B cell (primary cell): ENCODE measurements at regions not wholly inside any gene's neighbourhood (a gene's known extent, or its start where the extent isn't known, plus 50 kb on each side); places are given as distances from the start of the nearest gene placed in this dataset.

ENCODE experiments used
- ATAC-seq: fragments of 200-7000 bp; cut with Tn5 transposase; one replicate; pipeline ENCODE4 v1.10.0; 2021; ENCODE audit warnings: low read depth, mild to moderate bottlenecking, moderate number of reproducible peaks, moderate library complexity
- CTCF ChIA-PET: fragments of 350-600 bp; sonication (Branson Sonifier 250); formaldehyde crosslinking; loops from one replicate; lab custom pipeline; 2021; ENCODE audit warnings: antibody characterized with exemption, inconsistent platforms; lab: Charles Lee
- POLR2A ChIA-PET: fragments of 350-600 bp; sonication (Branson Sonifier 250); formaldehyde crosslinking; loops from one replicate; lab custom pipeline; 2021; ENCODE audit warnings: antibody characterized with exemption; lab: Charles Lee
- DNase-seq: peaks from one replicate; pipeline ENCODE4 v3.0.0; 2013
- H2AFZ ChIP-seq: 2 replicates; pipeline ENCODE4 v1.6.1; 2012; ENCODE audit warnings: mild to moderate bottlenecking, low read depth, low read length; ENCODE audit not compliant: insufficient read depth, poor library complexity, severe bottlenecking
- H3K27ac ChIP-seq, 2 donors: 1 replicate in 1 of 2; 2 replicates in 1 of 2; pipeline ENCODE4 v1.5.1; 2012 to 2013; ENCODE audit warnings: low read length in 2 of 2, mild to moderate bottlenecking in 2 of 2, moderate library complexity in 1 of 2
- H3K27me3 ChIP-seq, 4 experiments: fragments of 200-600 bp in 1 of 4; sonication (generic) in 1 of 4; replicated peaks in 1 of 4; 1 replicate in 2 of 4; 2 replicates in 2 of 4; pipeline versions ENCODE4 v1.6.1 to v1.7.0; 2013 to 2016; ENCODE audit warnings: low read length in 3 of 4, mild to moderate bottlenecking in 2 of 4, mixed read lengths in 1 of 4, moderate library complexity in 1 of 4; ENCODE audit not compliant: insufficient read depth in 4 of 4, control insufficient read depth in 3 of 4; ENCODE audit errors: control extremely low read depth in 1 of 4
- H3K36me3 ChIP-seq, 2 experiments: replicated peaks in 1 of 2; 1 replicate in 1 of 2; 2 replicates in 1 of 2; pipeline versions ENCODE4 v1.6.1 to v1.7.1; 2013; ENCODE audit warnings: low read length in 1 of 2; ENCODE audit not compliant: insufficient read depth in 2 of 2, control insufficient read depth in 1 of 2; ENCODE audit errors: control extremely low read depth in 1 of 2, extremely low read depth in 1 of 2
- H3K4me1 ChIP-seq, 2 donors: fragments of 200-600 bp in 1 of 2; sonication (generic) in 1 of 2; 1 replicate in 1 of 2; 2 replicates in 1 of 2; pipeline versions ENCODE4 v1.5.1 to v1.6.1; 2013 to 2017; ENCODE audit warnings: low read length in 2 of 2; ENCODE audit not compliant: control insufficient read depth in 2 of 2, insufficient read depth in 2 of 2
- H3K4me2 ChIP-seq: replicated peaks from 2 replicates; pipeline ENCODE3; 2012; ENCODE audit warnings: mild to moderate bottlenecking, low read depth, low read length; ENCODE audit not compliant: poor library complexity, severe bottlenecking
- H3K4me3 ChIP-seq, 5 experiments: fragments of 200-600 bp in 1 of 5; sonication (generic) in 1 of 5; 1 replicate in 3 of 5; 2 replicates in 2 of 5; pipeline versions ENCODE4 v1.5.1 to v1.7.0; 2011 to 2016; ENCODE audit warnings: low read length in 4 of 5, mild to moderate bottlenecking in 4 of 5, low read depth in 2 of 5, control low read depth in 1 of 5, moderate library complexity in 1 of 5; ENCODE audit not compliant: insufficient read depth in 1 of 5; ENCODE audit errors: control extremely low read depth in 1 of 5, extremely low read depth in 1 of 5
- H3K79me2 ChIP-seq: fragments of 200-600 bp; sonication (generic); one replicate; pipeline ENCODE4 v1.6.0; 2016; ENCODE audit warnings: low read length; ENCODE audit not compliant: control insufficient read depth, insufficient read depth
- H3K9ac ChIP-seq: fragments of 200-600 bp; sonication (generic); 2 replicates; pipeline ENCODE4 v1.6.1; 2017; ENCODE audit warnings: mild to moderate bottlenecking, low read length, moderate library complexity
- H3K9me3 ChIP-seq, 3 donors: one replicate each; pipeline versions ENCODE4 v1.6.1 to v1.7.1; 2013; ENCODE audit warnings: low read length in 2 of 3; ENCODE audit not compliant: control insufficient read depth in 2 of 3, insufficient read depth in 1 of 3; ENCODE audit errors: control extremely low read depth in 1 of 3
- H4K20me1 ChIP-seq: 2 replicates; pipeline ENCODE4 v1.6.0; 2012; ENCODE audit warnings: mild to moderate bottlenecking, low read length; ENCODE audit not compliant: insufficient read depth, control insufficient read depth, poor library complexity, severe bottlenecking
- H3K27ac Mint-ChIP-seq: one replicate; pipeline ENCODE4 v1.8.0; 2021; ENCODE audit warnings: mixed read lengths
- H3K27me3 Mint-ChIP-seq: one replicate; pipeline ENCODE4 v1.8.0; 2021; ENCODE audit warnings: mixed read lengths
- H3K4me1 Mint-ChIP-seq: one replicate; pipeline ENCODE4 v1.8.0; 2021; ENCODE audit warnings: mixed read lengths
- H3K4me3 Mint-ChIP-seq: one replicate; pipeline ENCODE4 v1.8.0; 2021; ENCODE audit warnings: mixed read lengths
- H3K9me3 Mint-ChIP-seq: one replicate; pipeline ENCODE4 v1.8.0; 2022; ENCODE audit warnings: mixed read lengths; ENCODE audit not compliant: insufficient read depth
- CTCF ChIP-seq: fragments of 200-600 bp; IDR thresholded peaks from one replicate; pipeline ENCODE4 v1.8.0; 2022; ENCODE audit warnings: antibody characterized with exemption, mild to moderate bottlenecking
- EZH2 ChIP-seq: IDR thresholded peaks from 2 replicates; pipeline ENCODE4 v1.6.1; 2012; ENCODE audit warnings: borderline replicate concordance, low read depth, mild to moderate bottlenecking, moderate library complexity, low read length; ENCODE audit not compliant: insufficient read depth, poor library complexity, severe bottlenecking
- WGBS: methylation state at CpG from one replicate; pipeline ENCODE4 v1.1.5; 2013; ENCODE audit warnings: missing lambda C conversion rate; ENCODE audit not compliant: insufficient coverage; 5-methylcytosine and 5-hydroxymethylcytosine counted together
- intact Hi-C: fragments of 100-400 bp; cut with micrococcal nuclease; formaldehyde crosslinking; loops from one replicate; pipeline ENCODE4 v1.10.0; 2022

GRCh38 chr3:117629505-117629904, 919.9 kb downstream of the TUSC7 start:
- no peak for TF ChIP-seq CTCF
- Histone ChIP-seq H3K79me2 (no peaks in the 10 kb centered on the region), H4K20me1 (no peaks in the 10 kb centered on the region), H3K27ac (no peak overlapping the region), H3K4me3 (no peak overlapping the region), H3K36me3 (no peaks in the 10 kb centered on the region), H2AFZ (no peak overlapping the region), H3K9me3 (no peaks in the 10 kb centered on the region), H3K4me2 (no peak overlapping the region), H3K9ac (no peak overlapping the region), H3K27me3 (no peaks in the 10 kb centered on the region), H3K4me1 (no peaks in the 10 kb centered on the region)
- Mint-ChIP-seq H3K27me3 (no peaks in the 10 kb centered on the region), H3K27ac (no peak overlapping the region), H3K4me1 (no peaks in the 10 kb centered on the region), H3K4me3 (no peak overlapping the region), H3K9me3 (no peaks in the 10 kb centered on the region)
- no peak for ATAC-seq
- ChIA-PET CTCF (no interaction called here), POLR2A (no interaction called here)
- WGBS = 96% methylated on average over 9 of the region's 9 CpGs
- intact Hi-C loops = no loop called here
- no peak for DNase-seq

GRCh38 chr3:117630469-117630868, 920.9 kb downstream of the TUSC7 start:
- no peaks in the 10 kb centered on the region for H3K4me1 ChIP-seq
- H3K9me3 ChIP-seq = no peaks in the 10 kb centered on the region
- H2AFZ ChIP-seq = no peak overlapping the region
- ChIA-PET POLR2A (no interaction called here), CTCF (no interaction called here)
- no peak overlapping the region for H3K27ac Mint-ChIP-seq
- H3K4me2 ChIP-seq = no peak overlapping the region
- H4K20me1 ChIP-seq = no peaks in the 10 kb centered on the region
- no peak overlapping the region for H3K4me3 Mint-ChIP-seq
- TF ChIP-seq CTCF (no peak), EZH2 (no peak)
- no peaks in the 10 kb centered on the region for H3K27me3 Mint-ChIP-seq
- ATAC-seq (no peak), DNase-seq (no peak)
- no peak overlapping the region for H3K4me3 ChIP-seq
- intact Hi-C loops = no loop called here
- H3K36me3 ChIP-seq = no peaks in the 10 kb centered on the region
- H3K27ac ChIP-seq = no peak overlapping the region
- H3K9me3 Mint-ChIP-seq = no peaks in the 10 kb centered on the region
- H3K4me1 Mint-ChIP-seq = no peaks in the 10 kb centered on the region
- H3K27me3 ChIP-seq = no peaks in the 10 kb centered on the region
- no peak overlapping the region for H3K9ac ChIP-seq
- H3K79me2 ChIP-seq = no peaks in the 10 kb centered on the region
